K562 (cell line): ENCODE measurements at regions not wholly inside any gene's neighbourhood (a gene's known extent, or its start where the extent isn't known, plus 50 kb on each side); places are given as distances from the start of the nearest gene placed in this dataset.
"Not testable (repeated sequence)": the region's sequence is repeated elsewhere in the genome, so short reads cannot be mapped to it uniquely, and the experiment has no call there.

Source experiments
- HNRNPK ChIP-seq: fragments of 200-400 bp; formaldehyde crosslinking; IDR thresholded peaks from one replicate; pipeline ENCODE4 v1.6.1; 2018; ENCODE audit warnings: mild to moderate bottlenecking, low read depth, low read length; ENCODE audit not compliant: poor library complexity, severe bottlenecking
- POLR2A ChIP-seq: fragments of 450-650 bp; conservative IDR thresholded peaks from 2 replicates; pipeline ENCODE4 v1.6.1; 2016

DNA sequence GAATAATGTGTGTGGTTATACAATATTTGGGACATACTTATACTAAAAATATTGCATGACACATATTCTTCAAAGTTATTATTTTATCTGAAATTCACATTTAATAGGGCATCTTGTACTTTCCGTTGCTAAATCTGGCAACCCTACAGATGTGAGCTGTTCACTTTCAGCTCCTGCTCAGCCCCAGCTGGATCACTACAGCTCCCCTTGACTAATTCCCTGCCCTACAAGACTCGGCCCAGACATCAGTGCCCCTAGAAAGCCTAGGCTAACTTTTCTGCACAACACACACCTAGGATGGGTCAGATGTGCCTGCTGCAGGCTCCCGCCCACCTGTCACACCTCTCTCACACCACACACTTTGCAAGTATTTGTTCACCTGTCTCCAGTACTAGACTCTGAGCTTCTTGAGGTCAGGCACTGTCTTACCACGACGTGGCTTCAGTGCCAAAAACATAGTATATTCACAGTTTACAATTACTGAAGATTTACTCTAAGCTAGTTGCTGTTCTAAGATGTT lies 84.1 kb downstream of the PRR15 start:
- TF ChIP-seq POLR2A, HNRNPK: not testable (repeated sequence)
